ENCODE measurements at regions not wholly inside any gene's neighbourhood (a gene's known extent, or its start where the extent isn't known, plus 50 kb on each side); places are given as distances from the start of the nearest gene placed in this dataset.

DNA sequence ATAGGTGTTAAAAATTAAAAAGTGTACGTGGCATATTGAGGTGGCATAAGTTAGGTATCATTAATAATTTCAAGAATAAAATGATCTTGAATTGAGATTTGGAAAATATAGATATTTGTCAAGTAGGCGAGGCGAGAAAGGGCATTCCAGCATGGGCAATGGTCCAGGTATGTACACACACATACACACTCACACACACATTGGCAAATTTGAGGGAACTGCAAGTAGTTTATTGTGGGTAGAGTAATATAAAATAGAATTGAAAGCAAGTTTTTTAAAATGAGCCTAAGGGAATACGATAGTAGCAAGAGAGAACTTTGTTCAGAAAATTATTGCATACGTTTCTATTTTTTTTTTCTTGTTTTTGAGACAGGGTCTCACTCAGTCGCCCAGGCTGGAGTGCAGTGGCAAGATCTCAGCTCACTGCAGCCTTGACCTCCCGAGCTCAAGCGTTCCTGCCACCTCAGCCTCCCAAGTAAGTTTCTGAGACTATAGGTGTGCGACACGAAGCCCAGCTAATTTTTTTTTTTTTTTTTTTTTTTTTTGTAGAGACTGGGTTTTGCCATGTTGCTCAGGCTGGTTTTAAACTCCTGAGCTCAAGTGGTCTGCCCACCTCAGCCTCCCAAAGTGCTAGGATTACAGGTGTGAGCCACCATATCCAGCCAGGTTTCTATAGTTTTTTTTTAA, 96.7 kb upstream of the SLC39A10 start:
- Histone ChIP-seq H3K9me3 (ENCODE audit: control extremely low read depth in 1 of 3, control insufficient read depth in 2 of 3, insufficient read depth in 1 of 3, low read length in 2 of 3) (peaks cover 0 to 1% (median 0%) of the 10 kb centered on the region in 3 donors), H2AFZ (ENCODE audit: insufficient read depth, low read depth, low read length, poor library complexity, severe bottlenecking) (no peak overlapping the region), H3K79me2 (ENCODE audit: control insufficient read depth, insufficient read depth, low read length) (no peaks in the 10 kb centered on the region), H3K4me1 (ENCODE audit: control insufficient read depth in 2 of 2, insufficient read depth in 2 of 2, low read length in 2 of 2) (peaks cover 58 to 75% of the 10 kb centered on the region in 2 donors), H3K27ac (ENCODE audit: low read length in 2 of 2) (peak overlapping the region; percentile 92 to 94), H3K36me3 (replicated peaks in 1 of 2; ENCODE audit: control extremely low read depth in 1 of 2, control insufficient read depth in 1 of 2, extremely low read depth in 1 of 2, insufficient read depth in 2 of 2, low read length in 1 of 2) (no peaks in the 10 kb centered on the region), H3K27me3 (replicated peaks in 1 of 4; ENCODE audit: control extremely low read depth in 1 of 4, control insufficient read depth in 3 of 4, insufficient read depth in 4 of 4, low read length in 3 of 4) (no peaks in the 10 kb centered on the region), H4K20me1 (ENCODE audit: control insufficient read depth, insufficient read depth, low read length, poor library complexity, severe bottlenecking) (no peaks in the 10 kb centered on the region), H3K4me3 (ENCODE audit: control extremely low read depth in 1 of 5, extremely low read depth in 1 of 5, insufficient read depth in 1 of 5, low read depth in 2 of 5, low read length in 4 of 5) (peak overlapping the region in 1 of 5 experiments; percentile 61), H3K9ac (ENCODE audit: low read length) (peak overlapping the region; percentile 27), H3K4me2 (replicated peaks; ENCODE audit: low read depth, low read length, poor library complexity, severe bottlenecking) (peak overlapping the region; percentile 63)
- WGBS (ENCODE audit: insufficient coverage): 56% methylated on average over 5 of the region's 10 CpGs
- DNase-seq (peak; percentile 28), ATAC-seq (ENCODE audit: low read depth) (no peak)
- Mint-ChIP-seq H3K4me1 (peaks cover 60% of the 10 kb centered on the region), H3K27ac (peak overlapping the region; percentile 98), H3K27me3 (no peaks in the 10 kb centered on the region), H3K9me3 (ENCODE audit: insufficient read depth) (peaks cover 3% of the 10 kb centered on the region), H3K4me3 (peak overlapping the region; percentile 74)
- intact Hi-C loops (cut with micrococcal nuclease): loop anchor here (5.0 kb wide), 2 partner anchors 63 to 617 kb away; no protein-coding TSS in a partner anchor
- ChIA-PET POLR2A (interaction anchor here (0.6 to 4.9 kb wide), 9 partner anchors 10 to 618 kb away, joined by 3 to 63 read pairs (median 6); partner anchors contain the start of gene SLC39A10), CTCF (interaction anchor here (0.5 to 4.9 kb wide), 13 partner anchors 8 to 719 kb away, joined by 3 to 91 read pairs (median 6); partner anchors contain the start of gene SLC39A10)
- TF ChIP-seq EZH2 (IDR thresholded peaks at IDR 0.05; ENCODE audit: borderline replicate concordance, insufficient read depth, low read depth, low read length, poor library complexity, severe bottlenecking): no peak
- TF ChIP-seq, protein P1, sequence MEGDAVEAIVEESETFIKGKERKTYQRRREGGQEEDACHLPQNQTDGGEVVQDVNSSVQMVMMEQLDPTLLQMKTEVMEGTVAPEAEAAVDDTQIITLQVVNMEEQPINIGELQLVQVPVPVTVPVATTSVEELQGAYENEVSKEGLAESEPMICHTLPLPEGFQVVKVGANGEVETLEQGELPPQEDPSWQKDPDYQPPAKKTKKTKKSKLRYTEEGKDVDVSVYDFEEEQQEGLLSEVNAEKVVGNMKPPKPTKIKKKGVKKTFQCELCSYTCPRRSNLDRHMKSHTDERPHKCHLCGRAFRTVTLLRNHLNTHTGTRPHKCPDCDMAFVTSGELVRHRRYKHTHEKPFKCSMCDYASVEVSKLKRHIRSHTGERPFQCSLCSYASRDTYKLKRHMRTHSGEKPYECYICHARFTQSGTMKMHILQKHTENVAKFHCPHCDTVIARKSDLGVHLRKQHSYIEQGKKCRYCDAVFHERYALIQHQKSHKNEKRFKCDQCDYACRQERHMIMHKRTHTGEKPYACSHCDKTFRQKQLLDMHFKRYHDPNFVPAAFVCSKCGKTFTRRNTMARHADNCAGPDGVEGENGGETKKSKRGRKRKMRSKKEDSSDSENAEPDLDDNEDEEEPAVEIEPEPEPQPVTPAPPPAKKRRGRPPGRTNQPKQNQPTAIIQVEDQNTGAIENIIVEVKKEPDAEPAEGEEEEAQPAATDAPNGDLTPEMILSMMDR (IDR thresholded peaks at IDR 0.05): no peak

DNA sequence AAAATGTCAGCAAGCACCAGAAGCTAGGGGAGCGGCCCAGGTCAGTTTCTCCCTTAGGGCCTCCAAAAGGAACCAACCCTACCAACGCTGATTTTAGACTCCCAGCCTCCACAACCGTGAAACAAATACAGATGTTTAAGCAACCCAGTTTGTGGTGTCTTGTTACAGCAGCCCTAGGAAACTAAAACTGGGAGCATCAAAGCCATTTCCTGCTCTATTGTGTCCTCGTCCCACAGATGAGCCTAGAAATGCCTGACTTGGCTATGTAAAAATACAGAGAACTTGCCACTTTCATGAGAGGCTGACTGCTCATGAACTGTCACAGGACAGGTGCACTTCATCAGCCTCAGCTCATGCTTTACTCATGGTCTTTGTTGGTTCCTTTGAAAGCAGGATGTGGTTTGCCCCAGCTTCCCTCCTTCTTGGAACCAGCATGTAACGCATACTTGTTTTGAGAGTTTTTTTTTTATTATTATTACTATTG, 97.6 kb upstream of the SLC39A10 start:
- Histone ChIP-seq H3K9ac (ENCODE audit: low read length) (no peak overlapping the region), H3K9me3 (ENCODE audit: control extremely low read depth in 1 of 3, control insufficient read depth in 2 of 3, insufficient read depth in 1 of 3, low read length in 2 of 3) (peaks cover 0 to 1% (median 0%) of the 10 kb centered on the region in 3 donors), H3K79me2 (ENCODE audit: control insufficient read depth, insufficient read depth, low read length) (no peaks in the 10 kb centered on the region), H3K4me3 (ENCODE audit: control extremely low read depth in 1 of 5, extremely low read depth in 1 of 5, insufficient read depth in 1 of 5, low read depth in 2 of 5, low read length in 4 of 5) (peak overlapping the region in 1 of 5 experiments; percentile 37), H3K27me3 (replicated peaks in 1 of 4; ENCODE audit: control extremely low read depth in 1 of 4, control insufficient read depth in 3 of 4, insufficient read depth in 4 of 4, low read length in 3 of 4) (no peaks in the 10 kb centered on the region), H3K4me1 (ENCODE audit: control insufficient read depth in 2 of 2, insufficient read depth in 2 of 2, low read length in 2 of 2) (peaks cover 54 to 73% of the 10 kb centered on the region in 2 donors), H3K27ac (ENCODE audit: low read length in 2 of 2) (peak overlapping the region; percentile 92 to 94), H3K36me3 (replicated peaks in 1 of 2; ENCODE audit: control extremely low read depth in 1 of 2, control insufficient read depth in 1 of 2, extremely low read depth in 1 of 2, insufficient read depth in 2 of 2, low read length in 1 of 2) (no peaks in the 10 kb centered on the region), H2AFZ (ENCODE audit: insufficient read depth, low read depth, low read length, poor library complexity, severe bottlenecking) (peak overlapping the region; percentile 64), H3K4me2 (replicated peaks; ENCODE audit: low read depth, low read length, poor library complexity, severe bottlenecking) (peak overlapping the region; percentile 63), H4K20me1 (ENCODE audit: control insufficient read depth, insufficient read depth, low read length, poor library complexity, severe bottlenecking) (no peaks in the 10 kb centered on the region)
- Mint-ChIP-seq H3K9me3 (ENCODE audit: insufficient read depth) (peaks cover 3% of the 10 kb centered on the region), H3K27me3 (no peaks in the 10 kb centered on the region), H3K4me3 (peak overlapping the region; percentile 74), H3K4me1 (peaks cover 58% of the 10 kb centered on the region), H3K27ac (peak overlapping the region; percentile 98)
- ATAC-seq (ENCODE audit: low read depth) (peak; percentile 66), DNase-seq (peak; percentile 83)
- intact Hi-C loops (cut with micrococcal nuclease): loop anchor here (1.0 kb wide), 2 partner anchors 23 to 98 kb away; partner anchors contain the start of gene SLC39A10
- CTCF ChIA-PET: interaction anchor here (0.5 to 4.9 kb wide), 10 partner anchors 17 to 509 kb away, joined by 3 to 91 read pairs (median 6); partner anchors contain the start of gene DNAH7
- POLR2A ChIA-PET: interaction anchor here (0.9 to 4.9 kb wide), 4 partner anchors 19 to 100 kb away, joined by 3 to 63 read pairs (median 4); partner anchors contain the start of gene SLC39A10
- no peak for TF ChIP-seq EZH2 (IDR thresholded peaks at IDR 0.05; ENCODE audit: borderline replicate concordance, insufficient read depth, low read depth, low read length, poor library complexity, severe bottlenecking)
- TF ChIP-seq, protein P1 (IDR thresholded peaks at IDR 0.05): no peak
- 0% methylated on average over 4 of the region's 5 CpGs for WGBS (ENCODE audit: insufficient coverage)

Data from B cell (primary cell).